ENCODE measurements at regions not wholly inside any gene's neighbourhood (a gene's known extent, or its start where the extent isn't known, plus 50 kb on each side); places are given as distances from the start of the nearest gene placed in this dataset.

- TF ChIP-seq CTCF (IDR thresholded peaks at IDR 0.05) (no peak), EZH2 (IDR thresholded peaks at IDR 0.05; ENCODE audit: borderline replicate concordance, insufficient read depth, low read depth, low read length, poor library complexity, severe bottlenecking) (no peak)
Measured at GRCh38 chr11:130710497-130711012, 205.7 kb downstream of the SNX19 start.

Data from B cell (primary cell).